Naive thymus-derived CD4-positive, alpha-beta T cell (primary cell): ENCODE measurements at regions not wholly inside any gene's neighbourhood (a gene's known extent, or its start where the extent isn't known, plus 50 kb on each side); places are given as distances from the start of the nearest gene placed in this dataset.
A peak's percentile ranks its signal among the peaks of the same experiment; 100 is the strongest.
"Not testable (repeated sequence)": the region's sequence is repeated elsewhere in the genome, so short reads cannot be mapped to it uniquely, and the experiment has no call there.

Experiments
- ATAC-seq: fragments of 150-1000 bp; cut with Tn5 transposase; 2 replicates; pipeline ENCODE4 v1.10.0; 2021; ENCODE audit warnings: mild to moderate bottlenecking, moderate library complexity
- CTCF ChIA-PET: fragments of 350-600 bp; sonication (Branson Sonifier 250); formaldehyde crosslinking; loops from one replicate; lab custom pipeline; 2021; ENCODE audit warnings: antibody characterized with exemption; lab: Charles Lee
- POLR2A ChIA-PET: fragments of 350-600 bp; sonication (Branson Sonifier 250); formaldehyde crosslinking; loops from one replicate; lab custom pipeline; 2021; ENCODE audit warnings: antibody characterized with exemption, inconsistent platforms; lab: Charles Lee
- DNase-seq, 9 donors: peaks; one replicate each; pipeline versions ENCODE4 v3.0.0 to v3.0.0-alpha.2; 2020 to 2022; ENCODE audit warnings: mixed read lengths in 1 of 9
- H3K27ac ChIP-seq: one replicate; pipeline ENCODE4 v1.7.0; 2013; ENCODE audit warnings: mild to moderate bottlenecking, low read depth, low read length, moderate library complexity
- H3K27me3 ChIP-seq, 2 donors: one replicate each; pipeline ENCODE4 v1.7.0; 2013; ENCODE audit warnings: low read length in 2 of 2, mild to moderate bottlenecking in 2 of 2, moderate library complexity in 2 of 2; ENCODE audit not compliant: control insufficient read depth in 2 of 2, insufficient read depth in 2 of 2
- H3K36me3 ChIP-seq, 3 experiments: 1 replicate in 2 of 3; 2 replicates in 1 of 3; pipeline ENCODE4 v1.7.0; 2013; ENCODE audit warnings: low read length in 3 of 3, mild to moderate bottlenecking in 3 of 3, moderate library complexity in 1 of 3; ENCODE audit not compliant: insufficient read depth in 3 of 3, control insufficient read depth in 2 of 3
- H3K4me1 ChIP-seq, 2 donors: one replicate each; pipeline ENCODE4 v1.7.0; 2013; ENCODE audit warnings: low read length in 2 of 2, mild to moderate bottlenecking in 2 of 2, moderate library complexity in 1 of 2; ENCODE audit not compliant: control insufficient read depth in 2 of 2, insufficient read depth in 2 of 2
- H3K4me3 ChIP-seq: 2 replicates; pipeline ENCODE4 v1.7.0; 2013; ENCODE audit warnings: mild to moderate bottlenecking, low read length
- H3K9me3 ChIP-seq, 3 experiments: 1 replicate in 2 of 3; 2 replicates in 1 of 3; pipeline ENCODE4 v1.7.0; 2013; ENCODE audit warnings: low read length in 3 of 3; ENCODE audit not compliant: control insufficient read depth in 2 of 3
- H3K27ac Mint-ChIP-seq, 9 donors: one replicate each; pipeline ENCODE4 v1.8.0; 2020 to 2022; ENCODE audit warnings: mixed read lengths in 9 of 9, mild to moderate bottlenecking in 8 of 9, moderate library complexity in 5 of 9, inconsistent platforms in 2 of 9
- H3K27me3 Mint-ChIP-seq, 5 donors: one replicate each; pipeline ENCODE4 v1.8.0; 2021 to 2022; ENCODE audit warnings: mixed read lengths in 5 of 5, mild to moderate bottlenecking in 1 of 5
- H3K36me3 Mint-ChIP-seq, 5 donors: one replicate each; pipeline ENCODE4 v1.8.0; 2020 to 2022; ENCODE audit warnings: mixed read lengths in 5 of 5, mild to moderate bottlenecking in 3 of 5, inconsistent platforms in 1 of 5
- H3K4me1 Mint-ChIP-seq, 7 donors: one replicate each; pipeline ENCODE4 v1.8.0; 2020 to 2022; ENCODE audit warnings: mixed read lengths in 7 of 7, mild to moderate bottlenecking in 3 of 7, inconsistent platforms in 1 of 7
- H3K4me3 Mint-ChIP-seq, 10 donors: one replicate each; pipeline ENCODE4 v1.8.0; 2020 to 2022; ENCODE audit warnings: mild to moderate bottlenecking in 10 of 10, mixed read lengths in 10 of 10, moderate library complexity in 6 of 10, inconsistent platforms in 2 of 10
- H3K9me3 Mint-ChIP-seq, 11 donors: one replicate each; pipeline ENCODE4 v1.8.0; 2020 to 2022; ENCODE audit warnings: mixed read lengths in 11 of 11, mild to moderate bottlenecking in 4 of 11, inconsistent platforms in 1 of 11, moderate library complexity in 1 of 11
- intact Hi-C, 2 donors: fragments of 100-400 bp; cut with micrococcal nuclease; formaldehyde crosslinking; loops; one replicate each; pipeline ENCODE4 v1.15.1; 2023

DNA sequence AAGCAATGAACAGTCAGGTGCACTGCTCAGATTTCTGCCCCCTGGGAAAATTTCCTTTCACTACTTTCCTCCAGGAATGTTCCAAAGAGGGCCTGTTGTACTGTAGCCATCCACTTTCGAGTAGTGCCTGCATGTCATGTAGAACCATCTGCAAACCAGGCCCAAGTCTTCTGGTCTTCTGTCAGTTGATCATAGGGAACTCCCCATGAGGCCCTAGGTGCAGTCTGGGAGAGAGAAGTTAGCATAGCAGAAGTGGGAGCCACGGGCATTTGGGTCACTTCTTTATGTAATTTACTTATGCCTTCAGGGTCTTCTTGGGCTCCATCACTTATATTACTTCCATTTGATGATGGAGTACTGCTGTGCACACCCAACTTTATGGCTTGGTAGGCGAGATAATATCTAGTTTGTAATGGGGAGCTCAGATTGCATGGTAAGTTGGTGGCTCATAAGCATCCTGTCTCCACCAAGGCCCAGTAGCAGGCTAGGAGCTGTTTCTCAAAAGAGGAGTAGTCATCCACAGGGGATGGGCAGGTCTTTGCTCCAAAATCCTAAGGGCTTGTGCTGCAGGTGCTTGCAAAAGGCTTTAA, 151.4 kb downstream of the NFKBIZ start:
- no peak for ATAC-seq

DNA sequence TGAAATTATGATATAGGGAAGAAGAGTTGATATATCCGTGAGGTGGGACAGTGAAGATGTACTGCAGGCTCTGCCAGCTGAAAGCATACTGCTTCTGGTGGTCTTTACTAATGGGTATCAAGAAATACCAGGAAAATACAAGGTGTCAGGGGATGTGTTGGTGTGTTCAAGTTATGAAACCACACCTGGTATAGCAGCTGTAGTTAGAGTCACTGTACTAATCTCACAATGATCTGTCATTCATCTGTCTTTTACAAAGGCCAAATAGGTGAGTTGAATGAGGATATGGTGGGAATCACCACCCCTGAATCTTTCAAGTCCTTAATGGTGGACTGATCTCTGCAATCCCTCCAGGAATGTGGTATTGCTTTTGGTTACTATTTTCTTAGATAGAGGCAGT, 152.7 kb downstream of the NFKBIZ start:
- Histone ChIP-seq H3K4me1 (peaks cover 0 to 5% of the 10 kb centered on the region in 2 donors), H3K36me3 (no peaks in the 10 kb centered on the region), H3K9me3 (no peaks in the 10 kb centered on the region), H3K4me3 (no peak overlapping the region), H3K27me3 (no peaks in the 10 kb centered on the region), H3K27ac (no peak overlapping the region)
- H3K27ac Mint-ChIP-seq, result no peak overlapping the region
- no peak overlapping the region for H3K4me3 Mint-ChIP-seq
- ChIA-PET POLR2A (no interaction called here), CTCF (no interaction called here)
- H3K27me3 Mint-ChIP-seq, result peaks cover 0 to 7% (median 0%) of the 10 kb centered on the region in 5 donors
- DNase-seq (no peak), ATAC-seq (no peak)
- peaks cover 4 to 28% (median 16%) of the 10 kb centered on the region in 7 donors for H3K4me1 Mint-ChIP-seq
- intact Hi-C loops, result no loop called here
- peaks cover 0 to 13% (median 0%) of the 10 kb centered on the region in 11 donors for H3K9me3 Mint-ChIP-seq
- peaks cover 0 to 8% (median 0%) of the 10 kb centered on the region in 5 donors for H3K36me3 Mint-ChIP-seq

More for the DNA sequence above, 151.4 kb downstream of the NFKBIZ start:
- H3K36me3 Mint-ChIP-seq, result peaks cover 0 to 11% (median 0%) of the 10 kb centered on the region in 5 donors
- ChIA-PET CTCF (interaction anchor here (0.8 kb wide), 1 partner anchor 224 kb away, joined by 3 read pairs; no protein-coding TSS in a partner anchor), POLR2A (no interaction called here)
- Histone ChIP-seq H3K4me3 (no peak overlapping the region), H3K9me3 (no peaks in the 10 kb centered on the region), H3K27me3 (no peaks in the 10 kb centered on the region), H3K36me3 (no peaks in the 10 kb centered on the region), H3K27ac (no peak overlapping the region), H3K4me1 (peaks cover 0 to 5% of the 10 kb centered on the region in 2 donors)
- peaks cover 8 to 28% (median 16%) of the 10 kb centered on the region in 7 donors for H3K4me1 Mint-ChIP-seq
- no peak for DNase-seq
- no peak overlapping the region for H3K4me3 Mint-ChIP-seq
- H3K27ac Mint-ChIP-seq, result peak overlapping the region in 1 of 9 donors; percentile 17
- peaks cover 0 to 13% (median 0%) of the 10 kb centered on the region in 11 donors for H3K9me3 Mint-ChIP-seq
- peaks cover 0 to 12% (median 0%) of the 10 kb centered on the region in 5 donors for H3K27me3 Mint-ChIP-seq
- intact Hi-C loops, result no loop called here

- H3K9me3 Mint-ChIP-seq, result peaks cover 0 to 13% (median 2%) of the 10 kb centered on the region in 11 donors
- H3K4me1 Mint-ChIP-seq, result peaks cover 0 to 17% (median 10%) of the 10 kb centered on the region in 7 donors
- Histone ChIP-seq H3K4me1 (peaks cover 0 to 4% of the 10 kb centered on the region in 2 donors), H3K27ac (no peak overlapping the region), H3K9me3 (no peaks in the 10 kb centered on the region), H3K27me3 (no peaks in the 10 kb centered on the region), H3K36me3 (no peaks in the 10 kb centered on the region), H3K4me3 (no peak overlapping the region)
- ChIA-PET POLR2A (interaction anchor here (1.2 kb wide), 1 partner anchor 8 kb away, joined by 3 read pairs; no protein-coding TSS in a partner anchor), CTCF (no interaction called here)
- no peak for DNase-seq
- H3K27ac Mint-ChIP-seq, result no peak overlapping the region
- peaks cover 0 to 6% (median 0%) of the 10 kb centered on the region in 5 donors for H3K27me3 Mint-ChIP-seq
- no peak overlapping the region for H3K4me3 Mint-ChIP-seq
- intact Hi-C loops, result no loop called here
- ATAC-seq, result no peak
- peaks cover 0 to 8% (median 4%) of the 10 kb centered on the region in 5 donors for H3K36me3 Mint-ChIP-seq
Measured at GRCh38 chr3:102004561-102004960, 155.2 kb downstream of the NFKBIZ start.

- no peak overlapping the region for H3K27ac Mint-ChIP-seq
- no peaks in the 10 kb centered on the region for H3K4me1 ChIP-seq
Measured at GRCh38 chr3:102005551-102005950, 156.2 kb downstream of the NFKBIZ start.

DNA sequence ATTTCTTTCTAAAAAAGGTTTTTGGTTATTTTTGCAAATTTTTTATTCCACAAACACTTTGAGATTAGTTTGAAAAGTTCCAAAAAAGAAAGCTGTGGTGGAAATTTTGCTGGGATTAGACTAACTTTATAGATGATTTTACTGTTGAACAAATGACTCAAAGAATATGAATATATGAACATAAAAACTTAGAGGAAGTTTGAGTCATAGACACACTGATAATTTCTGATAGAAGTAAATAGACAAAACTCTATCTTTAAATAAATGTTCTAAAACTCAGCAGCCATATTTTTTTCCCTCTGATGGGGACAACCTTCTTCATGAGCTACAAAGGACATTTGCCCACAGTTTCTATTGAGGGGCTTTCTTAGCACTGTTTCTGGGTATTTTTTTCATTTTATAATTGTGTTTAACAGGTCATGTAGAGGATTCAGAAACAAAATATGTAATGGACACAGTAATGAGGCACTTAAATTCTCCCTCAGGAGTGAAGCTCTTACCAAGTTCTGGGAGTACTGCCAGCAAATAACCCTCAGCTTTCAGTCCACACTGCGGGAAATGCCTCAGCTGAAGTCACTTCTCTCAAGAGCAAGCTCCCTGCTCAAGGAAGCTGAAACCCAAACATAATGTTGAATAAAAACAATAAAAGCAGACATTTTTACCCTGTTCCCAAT, 157.6 kb downstream of the NFKBIZ start:
- intact Hi-C loops, result no loop called here
- ChIA-PET CTCF (no interaction called here), POLR2A (interaction anchor here (1.0 kb wide), 1 partner anchor 9 kb away, joined by 5 read pairs; no protein-coding TSS in a partner anchor)
- H3K4me3 Mint-ChIP-seq, result no peak overlapping the region
- no peaks in the 10 kb centered on the region for H3K27me3 ChIP-seq
- no peak for DNase-seq
- H3K4me1 Mint-ChIP-seq, result peaks cover 0 to 3% (median 0%) of the 10 kb centered on the region in 7 donors
- H3K36me3 ChIP-seq, result no peaks in the 10 kb centered on the region
- H3K4me1 ChIP-seq, result no peaks in the 10 kb centered on the region
- H3K36me3 Mint-ChIP-seq, result peaks cover 0 to 18% (median 6%) of the 10 kb centered on the region in 5 donors
- peaks cover 0 to 22% (median 5%) of the 10 kb centered on the region in 11 donors for H3K9me3 Mint-ChIP-seq
- no peak overlapping the region for H3K4me3 ChIP-seq
- no peak for ATAC-seq
- no peak overlapping the region for H3K27ac ChIP-seq
- H3K27ac Mint-ChIP-seq, result no peak overlapping the region
- H3K9me3 ChIP-seq, result no peaks in the 10 kb centered on the region
- peaks cover 0 to 6% (median 0%) of the 10 kb centered on the region in 5 donors for H3K27me3 Mint-ChIP-seq

More at GRCh38 chr3:102005551-102005950, 156.2 kb downstream of the NFKBIZ start:
- Mint-ChIP-seq H3K36me3 (peaks cover 0 to 14% (median 6%) of the 10 kb centered on the region in 5 donors), H3K9me3 (peaks cover 0 to 18% (median 3%) of the 10 kb centered on the region in 11 donors), H3K4me3 (no peak overlapping the region), H3K4me1 (peaks cover 0 to 11% (median 5%) of the 10 kb centered on the region in 7 donors), H3K27me3 (peaks cover 0 to 6% (median 0%) of the 10 kb centered on the region in 5 donors)
- H3K27me3 ChIP-seq, result no peaks in the 10 kb centered on the region
- H3K27ac ChIP-seq, result no peak overlapping the region
- ChIA-PET CTCF (no interaction called here), POLR2A (interaction anchor here (0.6 to 1.2 kb wide), 2 partner anchors 9 to 13 kb away, joined by 3 read pairs; no protein-coding TSS in a partner anchor)
- intact Hi-C loops, result no loop called here
- DNase-seq (no peak), ATAC-seq (no peak)
- H3K36me3 ChIP-seq, result no peaks in the 10 kb centered on the region
- H3K9me3 ChIP-seq, result no peaks in the 10 kb centered on the region
- no peak overlapping the region for H3K4me3 ChIP-seq

- POLR2A ChIA-PET, result interaction anchor here (0.6 kb wide), 1 partner anchor 16 kb away, joined by 4 read pairs; no protein-coding TSS in a partner anchor
- H3K4me3 Mint-ChIP-seq, H3K4me1 ChIP-seq, H3K4me3 ChIP-seq, H3K9me3 ChIP-seq, ATAC-seq, CTCF ChIA-PET, H3K27me3 ChIP-seq, H3K27ac Mint-ChIP-seq, H3K4me1 Mint-ChIP-seq, H3K27me3 Mint-ChIP-seq, H3K36me3 ChIP-seq, H3K27ac ChIP-seq, DNase-seq, intact Hi-C loops: not testable (repeated sequence)
- H3K36me3 Mint-ChIP-seq, result peaks cover 0 to 25% (median 8%) of the 10 kb centered on the region in 5 donors
- H3K9me3 Mint-ChIP-seq, result peaks cover 0 to 30% (median 8%) of the 10 kb centered on the region in 11 donors
Measured at GRCh38 chr3:102008436-102008835, 159.1 kb downstream of the NFKBIZ start.
